ENCODE measurements at regions not wholly inside any gene's neighbourhood (a gene's known extent, or its start where the extent isn't known, plus 50 kb on each side); places are given as distances from the start of the nearest gene placed in this dataset.

- TF ChIP-seq EZH2 (IDR thresholded peaks at IDR 0.05; ENCODE audit: borderline replicate concordance) (no peak), EZH2phosphoT487 (IDR thresholded peaks at IDR 0.05; ENCODE audit: low read depth, severe bottlenecking, unreplicated experiment) (no peak)
- TF ChIP-seq, protein P1, sequence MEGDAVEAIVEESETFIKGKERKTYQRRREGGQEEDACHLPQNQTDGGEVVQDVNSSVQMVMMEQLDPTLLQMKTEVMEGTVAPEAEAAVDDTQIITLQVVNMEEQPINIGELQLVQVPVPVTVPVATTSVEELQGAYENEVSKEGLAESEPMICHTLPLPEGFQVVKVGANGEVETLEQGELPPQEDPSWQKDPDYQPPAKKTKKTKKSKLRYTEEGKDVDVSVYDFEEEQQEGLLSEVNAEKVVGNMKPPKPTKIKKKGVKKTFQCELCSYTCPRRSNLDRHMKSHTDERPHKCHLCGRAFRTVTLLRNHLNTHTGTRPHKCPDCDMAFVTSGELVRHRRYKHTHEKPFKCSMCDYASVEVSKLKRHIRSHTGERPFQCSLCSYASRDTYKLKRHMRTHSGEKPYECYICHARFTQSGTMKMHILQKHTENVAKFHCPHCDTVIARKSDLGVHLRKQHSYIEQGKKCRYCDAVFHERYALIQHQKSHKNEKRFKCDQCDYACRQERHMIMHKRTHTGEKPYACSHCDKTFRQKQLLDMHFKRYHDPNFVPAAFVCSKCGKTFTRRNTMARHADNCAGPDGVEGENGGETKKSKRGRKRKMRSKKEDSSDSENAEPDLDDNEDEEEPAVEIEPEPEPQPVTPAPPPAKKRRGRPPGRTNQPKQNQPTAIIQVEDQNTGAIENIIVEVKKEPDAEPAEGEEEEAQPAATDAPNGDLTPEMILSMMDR (IDR thresholded peaks at IDR 0.05; ENCODE audit: poor library complexity) = no peak
- Histone ChIP-seq H3K9me3 (ENCODE audit: low read depth) (no peaks in the 10 kb centered on the region), H3K4me3 (no peak overlapping the region), H3K4me1 (ENCODE audit: insufficient read depth) (peaks cover 9% of the 10 kb centered on the region), H2AFZ (no peak overlapping the region), H4K20me1 (ENCODE audit: insufficient read depth, poor library complexity, severe bottlenecking) (no peaks in the 10 kb centered on the region), H3K27ac (no peak overlapping the region), H3K9me2 (replicated peaks; ENCODE audit: insufficient read depth) (no peaks in the 10 kb centered on the region), H3K79me2 (no peaks in the 10 kb centered on the region), H3K27me3 (no peaks in the 10 kb centered on the region), H3K36me3 (replicated peaks; ENCODE audit: insufficient read depth, low read depth) (no peaks in the 10 kb centered on the region), H3K4me2 (no peak overlapping the region)
- DNase-seq (ENCODE audit: low spot score) = no peak
- 74% methylated on average over 3 of the region's 3 CpGs for WGBS (ENCODE audit: low lambda C conversion rate, missing lambda C conversion rate)
These were observed 167.4 kb downstream of the TNFSF18 start for GRCh38 chr1:172883387-172883791.

- Histone ChIP-seq H3K9me3 (ENCODE audit: low read depth) (no peaks in the 10 kb centered on the region), H3K36me3 (replicated peaks; ENCODE audit: insufficient read depth, low read depth) (no peaks in the 10 kb centered on the region), H4K20me1 (ENCODE audit: insufficient read depth, poor library complexity, severe bottlenecking) (no peaks in the 10 kb centered on the region), H3K4me1 (ENCODE audit: insufficient read depth) (peaks cover 9% of the 10 kb centered on the region), H2AFZ (no peak overlapping the region), H3K9me2 (replicated peaks; ENCODE audit: insufficient read depth) (no peaks in the 10 kb centered on the region), H3K4me3 (no peak overlapping the region), H3K27me3 (no peaks in the 10 kb centered on the region), H3K4me2 (no peak overlapping the region), H3K27ac (no peak overlapping the region), H3K79me2 (no peaks in the 10 kb centered on the region)
- whole genome bisulfite sequencing (ENCODE audit: low lambda C conversion rate, missing lambda C conversion rate) = 32% methylated on average over 1 of the region's 1 CpG
- TF ChIP-seq EZH2phosphoT487 (IDR thresholded peaks at IDR 0.05; ENCODE audit: low read depth, severe bottlenecking, unreplicated experiment) (no peak), EZH2 (IDR thresholded peaks at IDR 0.05; ENCODE audit: borderline replicate concordance) (no peak)
- TF ChIP-seq, protein P1 (IDR thresholded peaks at IDR 0.05; ENCODE audit: poor library complexity) = no peak
- DNase-seq (ENCODE audit: low spot score) = no peak
These were observed 166.9 kb downstream of the TNFSF18 start for GRCh38 chr1:172883844-172884243.

DNA sequence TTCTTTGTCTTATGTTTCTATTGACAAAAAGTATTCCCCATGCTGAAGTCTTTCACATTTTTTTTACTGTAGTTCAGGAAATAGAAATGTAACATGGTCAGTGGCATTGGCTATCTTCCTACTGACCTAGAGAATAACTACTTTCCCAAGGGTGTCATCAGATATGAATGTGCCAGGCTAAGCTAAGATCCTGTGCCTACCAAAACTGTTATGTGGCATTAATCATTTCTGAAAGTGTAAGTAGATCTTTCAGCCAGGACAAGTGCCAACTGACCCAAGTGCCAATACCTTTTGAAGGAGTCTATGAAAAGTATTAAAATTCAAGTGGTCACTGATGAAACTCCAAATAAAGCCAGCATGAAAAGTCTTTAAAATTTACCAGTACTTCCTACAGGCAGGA is 165.3 kb downstream of the TNFSF18 start:
- no peak overlapping the region for H3K4me3 ChIP-seq
- no peaks in the 10 kb centered on the region for H3K27me3 ChIP-seq
- no peaks in the 10 kb centered on the region for H4K20me1 ChIP-seq (ENCODE audit: insufficient read depth, poor library complexity, severe bottlenecking)
- H3K4me2 ChIP-seq = no peak overlapping the region
- DNase-seq (ENCODE audit: low spot score) = no peak
- TF ChIP-seq, protein P1 (IDR thresholded peaks at IDR 0.05; ENCODE audit: poor library complexity) = no peak
- no peak overlapping the region for H3K27ac ChIP-seq
- H3K79me2 ChIP-seq = no peaks in the 10 kb centered on the region
- H3K36me3 ChIP-seq (replicated peaks; ENCODE audit: insufficient read depth, low read depth) = no peaks in the 10 kb centered on the region
- peaks cover 9% of the 10 kb centered on the region for H3K4me1 ChIP-seq (ENCODE audit: insufficient read depth)
- no peak overlapping the region for H2AFZ ChIP-seq
- no peaks in the 10 kb centered on the region for H3K9me2 ChIP-seq (replicated peaks; ENCODE audit: insufficient read depth)
- H3K9me3 ChIP-seq (ENCODE audit: low read depth) = no peaks in the 10 kb centered on the region

DNA sequence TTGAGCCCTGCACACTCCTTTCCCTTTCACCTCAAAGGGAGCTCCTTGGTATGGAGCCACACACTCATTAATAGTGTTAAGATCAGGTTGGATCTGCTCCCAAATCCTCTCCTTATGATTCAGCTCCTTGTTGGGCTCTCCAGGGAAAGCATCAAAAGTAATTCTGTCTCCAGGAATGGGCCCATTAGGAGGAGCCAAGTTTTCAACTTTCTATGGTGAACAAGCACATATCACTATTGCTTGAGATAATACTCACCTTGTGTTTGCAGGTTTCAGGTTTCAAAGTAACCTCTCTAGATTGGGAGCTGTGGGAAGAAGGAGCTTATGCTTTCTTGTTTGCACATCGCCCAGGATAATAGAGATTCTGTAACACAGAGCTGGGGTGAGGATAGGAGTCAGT is 164.8 kb downstream of the TNFSF18 start:
- 59% methylated on average over 1 of the region's 1 CpG for WGBS (ENCODE audit: low lambda C conversion rate, missing lambda C conversion rate)
- Histone ChIP-seq H3K27me3 (no peaks in the 10 kb centered on the region), H3K4me1 (ENCODE audit: insufficient read depth) (peaks cover 9% of the 10 kb centered on the region), H3K79me2 (no peaks in the 10 kb centered on the region), H2AFZ (no peak overlapping the region), H3K27ac (peak overlapping the region; percentile 32), H4K20me1 (ENCODE audit: insufficient read depth, poor library complexity, severe bottlenecking) (no peaks in the 10 kb centered on the region), H3K9me2 (replicated peaks; ENCODE audit: insufficient read depth) (no peaks in the 10 kb centered on the region), H3K4me2 (no peak overlapping the region), H3K9me3 (ENCODE audit: low read depth) (no peaks in the 10 kb centered on the region), H3K36me3 (replicated peaks; ENCODE audit: insufficient read depth, low read depth) (no peaks in the 10 kb centered on the region), H3K4me3 (no peak overlapping the region)
- TF ChIP-seq EZH2phosphoT487 (IDR thresholded peaks at IDR 0.05; ENCODE audit: low read depth, severe bottlenecking, unreplicated experiment) = no peak
- TF ChIP-seq EZH2 (IDR thresholded peaks at IDR 0.05; ENCODE audit: borderline replicate concordance) = no peak
- TF ChIP-seq, protein P1 (IDR thresholded peaks at IDR 0.05; ENCODE audit: poor library complexity) = no peak
- no peak for DNase-seq (ENCODE audit: low spot score)
